Fibroblast of villous mesenchyme (primary cell): ENCODE measurements at regions not wholly inside any gene's neighbourhood (a gene's known extent, or its start where the extent isn't known, plus 50 kb on each side); places are given as distances from the start of the nearest gene placed in this dataset.

ENCODE experiments used
- DNase-seq: peaks from one replicate; pipeline ENCODE4 v3.0.0-alpha.2; 2010; ENCODE audit warnings: low read depth
- H3K4me3 ChIP-seq: 2 replicates; pipeline ENCODE4 v1.5.1; 2011; ENCODE audit warnings: low read depth, mild to moderate bottlenecking, low read length
- CTCF ChIP-seq: IDR thresholded peaks from 2 replicates; pipeline ENCODE4 v1.5.1; 2012; ENCODE audit warnings: low read depth, mild to moderate bottlenecking, low read length; ENCODE audit not compliant: insufficient read depth

- DNase-seq, result peak; percentile 1
- H3K4me3 ChIP-seq, result no peak overlapping the region
- TF ChIP-seq CTCF, result no peak
Observed at GRCh38 chr4:84403656-84404055, 95.4 kb downstream of the NKX6-1 start.

GRCh38 chr4:84401701-84402306, 97.3 kb downstream of the NKX6-1 start:
- DNase-seq, result no peak
- no peak overlapping the region for H3K4me3 ChIP-seq

GRCh38 chr4:84394386-84394785, 104.7 kb downstream of the NKX6-1 start:
- TF ChIP-seq CTCF, result no peak

More at GRCh38 chr4:84401701-84402306, 97.3 kb downstream of the NKX6-1 start:
- TF ChIP-seq CTCF, result no peak

GRCh38 chr4:84392951-84393590, 106.0 kb downstream of the NKX6-1 start:
- no peak overlapping the region for H3K4me3 ChIP-seq
- no peak for TF ChIP-seq CTCF
- DNase-seq, result no peak

More at GRCh38 chr4:84394386-84394785, 104.7 kb downstream of the NKX6-1 start:
- H3K4me3 ChIP-seq, result no peak overlapping the region
- DNase-seq, result no peak

GRCh38 chr4:84389406-84389805, 109.7 kb downstream of the NKX6-1 start:
- no peak for TF ChIP-seq CTCF
- H3K4me3 ChIP-seq, result no peak overlapping the region
- no peak for DNase-seq

- DNase-seq, result no peak
- no peak overlapping the region for H3K4me3 ChIP-seq
- no peak for TF ChIP-seq CTCF
Observed at GRCh38 chr4:84385203-84385602, 113.9 kb downstream of the NKX6-1 start.
